ENCODE measurements at regions not wholly inside any gene's neighbourhood (a gene's known extent, or its start where the extent isn't known, plus 50 kb on each side); places are given as distances from the start of the nearest gene placed in this dataset.
"Not testable (repeated sequence)": the region's sequence is repeated elsewhere in the genome, so short reads cannot be mapped to it uniquely, and the experiment has no call there.

DNA sequence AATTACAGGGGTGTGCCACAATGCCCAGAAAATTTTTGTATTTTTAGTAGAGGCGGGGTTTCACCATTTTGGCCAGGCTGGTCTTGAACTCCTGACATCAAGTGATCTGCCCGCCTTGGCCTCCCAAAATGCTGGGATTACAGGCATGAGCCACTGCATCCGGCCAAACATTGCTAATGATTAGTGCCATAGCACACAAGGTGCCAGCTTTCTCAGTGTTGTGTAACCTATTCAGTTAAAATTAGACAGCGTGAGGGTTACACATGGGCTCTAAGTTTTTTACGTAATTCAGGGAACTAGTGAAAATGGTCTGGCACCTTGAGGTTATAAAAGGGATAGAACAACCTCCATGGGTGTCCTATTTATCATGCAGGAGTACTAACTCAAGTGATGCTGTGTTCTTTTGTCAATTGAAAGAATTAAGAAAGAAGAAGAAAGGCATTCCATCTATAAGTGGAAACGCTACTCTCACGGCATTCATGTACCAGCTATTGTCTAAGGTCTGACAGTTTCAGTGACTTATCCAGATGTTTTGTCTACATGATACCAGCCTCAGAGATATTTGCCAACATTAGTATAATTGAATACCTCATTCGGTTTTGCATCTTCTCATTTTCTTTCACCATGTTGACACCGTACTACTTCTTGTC is 84.7 kb downstream of the EOMES start:
- no peak overlapping the region for H3K9ac ChIP-seq (ENCODE audit: low read length)
- no peak for TF ChIP-seq EZH2 (optimal IDR thresholded peaks at IDR 0.05; ENCODE audit: low read depth, low read length)
- TF ChIP-seq EZH2phosphoT487 (IDR thresholded peaks at IDR 0.05; ENCODE audit: low read length) = no peak
- TF ChIP-seq, protein P1, sequence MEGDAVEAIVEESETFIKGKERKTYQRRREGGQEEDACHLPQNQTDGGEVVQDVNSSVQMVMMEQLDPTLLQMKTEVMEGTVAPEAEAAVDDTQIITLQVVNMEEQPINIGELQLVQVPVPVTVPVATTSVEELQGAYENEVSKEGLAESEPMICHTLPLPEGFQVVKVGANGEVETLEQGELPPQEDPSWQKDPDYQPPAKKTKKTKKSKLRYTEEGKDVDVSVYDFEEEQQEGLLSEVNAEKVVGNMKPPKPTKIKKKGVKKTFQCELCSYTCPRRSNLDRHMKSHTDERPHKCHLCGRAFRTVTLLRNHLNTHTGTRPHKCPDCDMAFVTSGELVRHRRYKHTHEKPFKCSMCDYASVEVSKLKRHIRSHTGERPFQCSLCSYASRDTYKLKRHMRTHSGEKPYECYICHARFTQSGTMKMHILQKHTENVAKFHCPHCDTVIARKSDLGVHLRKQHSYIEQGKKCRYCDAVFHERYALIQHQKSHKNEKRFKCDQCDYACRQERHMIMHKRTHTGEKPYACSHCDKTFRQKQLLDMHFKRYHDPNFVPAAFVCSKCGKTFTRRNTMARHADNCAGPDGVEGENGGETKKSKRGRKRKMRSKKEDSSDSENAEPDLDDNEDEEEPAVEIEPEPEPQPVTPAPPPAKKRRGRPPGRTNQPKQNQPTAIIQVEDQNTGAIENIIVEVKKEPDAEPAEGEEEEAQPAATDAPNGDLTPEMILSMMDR (IDR thresholded peaks at IDR 0.05; ENCODE audit: low read length) = no peak
- no peaks in the 10 kb centered on the region for H3K9me2 ChIP-seq (replicated peaks; ENCODE audit: insufficient read depth, low read length)
- no peak overlapping the region for H2AFZ ChIP-seq (ENCODE audit: low read length)
- H3K79me2 ChIP-seq (ENCODE audit: low read length) = no peaks in the 10 kb centered on the region
- H3K27me3 ChIP-seq (replicated peaks; ENCODE audit: insufficient read depth, low read length) = no peaks in the 10 kb centered on the region
- H3F3A ChIP-seq (ENCODE audit: insufficient read depth, low read length) = no peaks in the 10 kb centered on the region; the same call in 1 of the 2 replicates
- no peaks in the 10 kb centered on the region for H3K9me3 ChIP-seq (replicated peaks; ENCODE audit: insufficient read depth, low read length)
- no peaks in the 10 kb centered on the region for H3K4me1 ChIP-seq (ENCODE audit: low read length)
- no peak overlapping the region for H3K27ac ChIP-seq (ENCODE audit: low read length)
- no peak overlapping the region for H3K4me2 ChIP-seq (ENCODE audit: low read depth, low read length)
- no peak for DNase-seq
- H3K36me3 ChIP-seq (replicated peaks; ENCODE audit: insufficient read depth, low read length) = no peaks in the 10 kb centered on the region
- H3K4me3 ChIP-seq (ENCODE audit: low read length) = no peak overlapping the region
- no peaks in the 10 kb centered on the region for H4K20me1 ChIP-seq (ENCODE audit: insufficient read depth, low read length)

DNA sequence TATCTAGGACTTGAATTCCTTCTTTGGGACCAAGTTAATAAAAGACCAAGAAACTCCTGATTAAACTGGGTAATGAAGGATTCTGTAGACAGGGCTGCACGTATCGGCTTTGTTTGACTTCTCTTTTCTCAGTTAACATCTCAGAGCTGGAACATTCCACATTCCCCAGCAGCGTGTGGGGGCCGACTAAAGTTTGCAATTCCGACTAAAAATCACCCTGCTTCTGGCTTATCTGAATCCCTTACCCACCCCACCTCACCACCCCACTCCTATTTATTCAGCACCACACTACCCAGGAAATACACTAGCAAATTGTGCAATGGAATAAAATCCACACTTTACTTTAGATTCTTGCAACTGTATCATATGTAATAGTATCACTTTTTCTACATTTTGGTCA is 87.1 kb downstream of the EOMES start:
- H3F3A ChIP-seq (ENCODE audit: insufficient read depth, low read length); H3K79me2 ChIP-seq (ENCODE audit: low read length); H3K27me3 ChIP-seq (replicated peaks; ENCODE audit: insufficient read depth, low read length); H3K9me3 ChIP-seq (replicated peaks; ENCODE audit: insufficient read depth, low read length); H3K36me3 ChIP-seq (replicated peaks; ENCODE audit: insufficient read depth, low read length); H3K4me3 ChIP-seq (ENCODE audit: low read length); H3K27ac ChIP-seq (ENCODE audit: low read length); H3K4me1 ChIP-seq (ENCODE audit: low read length); DNase-seq; H3K9ac ChIP-seq (ENCODE audit: low read length); H3K9me2 ChIP-seq (replicated peaks; ENCODE audit: insufficient read depth, low read length); H3K4me2 ChIP-seq (ENCODE audit: low read depth, low read length); H2AFZ ChIP-seq (ENCODE audit: low read length); H4K20me1 ChIP-seq (ENCODE audit: insufficient read depth, low read length): not testable (repeated sequence)

DNA sequence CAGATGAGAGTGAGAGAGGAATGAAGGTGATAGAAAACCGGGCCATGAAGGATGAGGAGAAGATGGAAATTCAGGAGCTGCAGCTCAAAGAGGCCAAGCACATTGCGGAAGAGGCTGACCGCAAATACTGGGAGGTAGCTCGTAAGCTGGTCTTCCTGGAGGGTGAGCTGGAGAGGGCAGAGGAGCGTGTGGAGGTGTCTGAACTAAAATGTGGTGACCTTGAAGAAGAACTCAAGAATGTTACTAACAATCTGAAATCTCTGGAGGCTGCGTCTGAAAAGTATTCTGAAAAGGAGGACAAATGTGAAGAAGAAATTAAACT is 88.9 kb downstream of the EOMES start:
- Histone ChIP-seq H3K79me2 (ENCODE audit: low read length) (no peaks in the 10 kb centered on the region), H4K20me1 (ENCODE audit: insufficient read depth, low read length) (no peaks in the 10 kb centered on the region), H3K4me3 (ENCODE audit: low read length) (peak overlapping the region; percentile 57), H3K9me2 (replicated peaks; ENCODE audit: insufficient read depth, low read length) (no peaks in the 10 kb centered on the region), H3K4me2 (ENCODE audit: low read depth, low read length) (peak overlapping the region; percentile 72; the same call in 1 of the 2 replicates), H3K9me3 (replicated peaks; ENCODE audit: insufficient read depth, low read length) (no peaks in the 10 kb centered on the region), H3K36me3 (replicated peaks; ENCODE audit: insufficient read depth, low read length) (no peaks in the 10 kb centered on the region), H3K9ac (ENCODE audit: low read length) (peak overlapping the region; percentile 64; the same call in 1 of the 2 replicates), H3K27me3 (replicated peaks; ENCODE audit: insufficient read depth, low read length) (no peaks in the 10 kb centered on the region), H3K27ac (ENCODE audit: low read length) (peak overlapping the region; percentile 63; the same call in 1 of the 2 replicates), H3F3A (ENCODE audit: insufficient read depth, low read length) (no peaks in the 10 kb centered on the region; the same call in 1 of the 2 replicates), H3K4me1 (ENCODE audit: low read length) (peaks cover 2% of the 10 kb centered on the region; the same call in 1 of the 2 replicates), H2AFZ (ENCODE audit: low read length) (peak overlapping the region; percentile 47)
- no peak for DNase-seq
- TF ChIP-seq, protein P1 (IDR thresholded peaks at IDR 0.05; ENCODE audit: low read length) = no peak
- TF ChIP-seq EZH2phosphoT487 (IDR thresholded peaks at IDR 0.05; ENCODE audit: low read length) = no peak
- no peak for TF ChIP-seq EZH2 (optimal IDR thresholded peaks at IDR 0.05; ENCODE audit: low read depth, low read length)

Measured in MM.1S (cell line).